ENCODE measurements at regions not wholly inside any gene's neighbourhood (a gene's known extent, or its start where the extent isn't known, plus 50 kb on each side); places are given as distances from the start of the nearest gene placed in this dataset.

DNA sequence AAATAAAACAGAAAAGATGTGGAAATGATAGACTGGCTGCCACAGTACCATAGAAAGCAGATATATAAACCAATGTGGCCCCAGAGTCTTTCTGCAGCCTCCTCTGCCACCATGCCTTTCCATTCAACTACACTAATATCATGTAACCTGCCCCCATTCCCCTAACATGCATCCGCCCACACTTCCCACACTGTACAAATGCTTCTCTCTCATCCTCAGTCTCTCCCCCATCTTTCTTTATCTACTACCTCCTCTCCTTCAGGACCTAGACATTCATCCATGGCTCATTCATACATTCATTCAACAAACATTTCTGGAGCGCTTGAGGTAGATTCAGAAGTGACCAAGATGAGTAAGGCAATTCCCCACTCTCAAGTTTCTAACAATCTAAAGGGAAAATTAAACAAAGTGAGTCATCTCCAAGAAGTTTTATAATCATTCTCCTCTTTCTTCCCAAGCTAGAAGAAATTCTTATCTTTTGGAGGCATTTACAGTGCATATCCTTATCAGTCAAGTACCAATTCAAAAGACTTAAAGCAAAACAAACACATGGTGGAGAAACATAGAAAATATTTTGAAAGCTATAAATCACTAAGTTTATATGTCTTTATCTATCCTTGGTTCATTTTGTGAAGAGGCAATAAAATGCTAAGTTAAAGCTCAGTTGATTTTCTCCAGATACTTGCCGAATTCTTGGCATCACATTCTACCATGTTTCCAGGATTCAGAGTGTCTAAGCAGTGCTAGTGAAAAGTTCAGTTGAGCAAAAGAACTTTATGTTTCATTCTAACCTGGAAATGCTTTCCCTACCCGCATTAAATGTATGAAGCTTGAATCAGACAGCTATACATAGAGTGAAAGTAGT lies 70.5 kb upstream of the FRMD6 start:
- Histone ChIP-seq H3K9ac (ENCODE audit: low read depth, low read length, poor library complexity) (no peak overlapping the region), H3K79me1 (ENCODE audit: low read depth, low read length) (no peaks in the 10 kb centered on the region), H2BK12ac (ENCODE audit: low read length) (no peak overlapping the region), H3K18ac (ENCODE audit: low read length) (no peak overlapping the region), H3K23ac (ENCODE audit: low read depth, low read length, poor library complexity) (no peak overlapping the region), H3K4me3 (ENCODE audit: low read length in 2 of 2) (no peak overlapping the region), H2AFZ (ENCODE audit: low read length) (no peak overlapping the region), H3K4me1 (ENCODE audit: control insufficient read depth in 2 of 2, insufficient read depth in 1 of 2, low read depth in 1 of 2, low read length in 2 of 2) (no peaks in the 10 kb centered on the region), H3K27me3 (ENCODE audit: control insufficient read depth in 3 of 3, insufficient read depth in 3 of 3, low read depth in 1 of 3, low read length in 3 of 3) (peaks cover 0 to 32% (median 0%) of the 10 kb centered on the region in 3 experiments), H3K4me2 (ENCODE audit: insufficient read depth, low read length, poor library complexity, severe bottlenecking) (no peak overlapping the region), H3K27ac (replicated peaks; ENCODE audit: low read length) (no peak overlapping the region), H2BK5ac (ENCODE audit: low read length) (no peak overlapping the region), H2BK15ac (ENCODE audit: low read length) (no peak overlapping the region), H2BK120ac (ENCODE audit: low read depth, low read length) (no peak overlapping the region), H3K14ac (ENCODE audit: low read length) (no peak overlapping the region), H4K91ac (ENCODE audit: low read depth, low read length, poor library complexity) (no peak overlapping the region), H4K8ac (ENCODE audit: low read depth, low read length) (no peak overlapping the region), H3K36me3 (replicated peaks in 1 of 2; ENCODE audit: control insufficient read depth in 2 of 2, insufficient read depth in 2 of 2, low read length in 2 of 2) (no peaks in the 10 kb centered on the region), H2AK5ac (ENCODE audit: low read depth, low read length) (no peak overlapping the region), H3K9me3 (replicated peaks in 1 of 2; ENCODE audit: control insufficient read depth in 2 of 2, insufficient read depth in 1 of 2, low read depth in 1 of 2, low read length in 2 of 2) (no peaks in the 10 kb centered on the region), H3K4ac (ENCODE audit: low read length) (no peak overlapping the region)
- no CpG with 5 or more reads among the region's 4 CpGs for WGBS, 2 donors (ENCODE audit: extremely low coverage in 2 of 2, insufficient read length in 2 of 2, insufficient replicate concordance in 1 of 2)
- DNase-seq (ENCODE audit: low spot score): no peak

DNA sequence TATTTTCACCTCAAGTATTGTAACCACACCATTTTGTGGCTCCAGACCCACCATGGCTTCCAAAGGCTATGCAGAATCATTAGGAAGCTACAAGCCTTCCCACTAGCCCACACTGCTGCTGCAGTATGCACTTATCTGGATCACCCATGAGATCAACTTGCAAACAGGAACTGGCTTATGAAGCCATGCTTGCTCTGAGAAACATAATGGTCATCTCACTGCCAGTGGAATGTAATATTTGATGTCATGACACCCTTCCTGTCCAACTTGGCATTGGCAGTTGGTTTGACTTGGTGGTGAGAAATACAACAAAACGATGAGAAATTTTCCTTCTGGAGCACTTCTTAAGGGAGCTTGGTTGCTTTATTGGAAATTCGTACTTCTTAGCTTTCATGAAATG lies 69.3 kb upstream of the FRMD6 start:
- Histone ChIP-seq H3K79me1 (ENCODE audit: low read depth, low read length) (no peaks in the 10 kb centered on the region), H2AFZ (ENCODE audit: low read length) (no peak overlapping the region), H4K91ac (ENCODE audit: low read depth, low read length, poor library complexity) (no peak overlapping the region), H4K8ac (ENCODE audit: low read depth, low read length) (no peak overlapping the region), H3K27me3 (ENCODE audit: control insufficient read depth in 3 of 3, insufficient read depth in 3 of 3, low read depth in 1 of 3, low read length in 3 of 3) (peaks cover 0 to 29% (median 0%) of the 10 kb centered on the region in 3 experiments), H2BK5ac (ENCODE audit: low read length) (no peak overlapping the region), H3K4me1 (ENCODE audit: control insufficient read depth in 2 of 2, insufficient read depth in 1 of 2, low read depth in 1 of 2, low read length in 2 of 2) (no peaks in the 10 kb centered on the region), H3K14ac (ENCODE audit: low read length) (no peak overlapping the region), H3K18ac (ENCODE audit: low read length) (no peak overlapping the region), H3K23ac (ENCODE audit: low read depth, low read length, poor library complexity) (no peak overlapping the region), H2BK15ac (ENCODE audit: low read length) (no peak overlapping the region), H3K9ac (ENCODE audit: low read depth, low read length, poor library complexity) (no peak overlapping the region), H3K4ac (ENCODE audit: low read length) (no peak overlapping the region), H2AK5ac (ENCODE audit: low read depth, low read length) (no peak overlapping the region), H3K36me3 (replicated peaks in 1 of 2; ENCODE audit: control insufficient read depth in 2 of 2, insufficient read depth in 2 of 2, low read length in 2 of 2) (no peaks in the 10 kb centered on the region), H3K4me2 (ENCODE audit: insufficient read depth, low read length, poor library complexity, severe bottlenecking) (no peak overlapping the region), H2BK120ac (ENCODE audit: low read depth, low read length) (no peak overlapping the region), H3K27ac (replicated peaks; ENCODE audit: low read length) (no peak overlapping the region), H3K9me3 (replicated peaks in 1 of 2; ENCODE audit: control insufficient read depth in 2 of 2, insufficient read depth in 1 of 2, low read depth in 1 of 2, low read length in 2 of 2) (no peaks in the 10 kb centered on the region), H3K4me3 (ENCODE audit: low read length in 2 of 2) (no peak overlapping the region), H2BK12ac (ENCODE audit: low read length) (no peak overlapping the region)
- no peak for DNase-seq (ENCODE audit: low spot score)
- WGBS, 2 donors (ENCODE audit: extremely low coverage in 2 of 2, insufficient read length in 2 of 2, insufficient replicate concordance in 1 of 2): no CpG with 5 or more reads among the region's 2 CpGs

DNA sequence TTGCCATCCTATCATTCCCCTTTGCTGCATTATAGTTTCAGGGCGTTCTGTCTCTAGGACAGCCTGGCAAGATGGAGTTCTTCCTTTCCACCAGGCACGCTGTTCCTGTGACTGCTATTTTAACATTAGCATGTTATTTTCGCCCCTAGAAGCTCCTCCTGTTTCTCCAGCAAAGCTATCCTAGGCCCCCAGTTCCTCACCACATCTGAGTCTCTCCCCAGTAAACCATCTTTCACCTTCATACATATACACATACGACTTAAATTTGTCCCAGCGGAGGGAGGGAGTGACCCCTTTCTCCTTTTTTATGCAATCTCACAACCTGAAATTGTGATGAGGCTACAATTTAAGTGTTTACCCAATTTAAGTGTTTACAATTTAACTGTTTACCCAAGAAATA lies 66.7 kb upstream of the FRMD6 start:
- Histone ChIP-seq H3K4me2 (ENCODE audit: insufficient read depth, low read length, poor library complexity, severe bottlenecking) (no peak overlapping the region), H3K79me1 (ENCODE audit: low read depth, low read length) (no peaks in the 10 kb centered on the region), H3K23ac (ENCODE audit: low read depth, low read length, poor library complexity) (no peak overlapping the region), H3K18ac (ENCODE audit: low read length) (no peak overlapping the region), H4K8ac (ENCODE audit: low read depth, low read length) (no peak overlapping the region), H3K14ac (ENCODE audit: low read length) (no peak overlapping the region), H3K9ac (ENCODE audit: low read depth, low read length, poor library complexity) (no peak overlapping the region), H3K9me3 (replicated peaks in 1 of 2; ENCODE audit: control insufficient read depth in 2 of 2, insufficient read depth in 1 of 2, low read depth in 1 of 2, low read length in 2 of 2) (no peaks in the 10 kb centered on the region), H3K36me3 (replicated peaks in 1 of 2; ENCODE audit: control insufficient read depth in 2 of 2, insufficient read depth in 2 of 2, low read length in 2 of 2) (no peaks in the 10 kb centered on the region), H3K27me3 (ENCODE audit: control insufficient read depth in 3 of 3, insufficient read depth in 3 of 3, low read depth in 1 of 3, low read length in 3 of 3) (peaks cover 0 to 13% (median 3%) of the 10 kb centered on the region in 3 experiments), H3K4me1 (ENCODE audit: control insufficient read depth in 2 of 2, insufficient read depth in 1 of 2, low read depth in 1 of 2, low read length in 2 of 2) (no peaks in the 10 kb centered on the region), H2BK15ac (ENCODE audit: low read length) (no peak overlapping the region), H3K4ac (ENCODE audit: low read length) (no peak overlapping the region), H2BK120ac (ENCODE audit: low read depth, low read length) (no peak overlapping the region), H2BK12ac (ENCODE audit: low read length) (no peak overlapping the region), H3K27ac (replicated peaks; ENCODE audit: low read length) (no peak overlapping the region), H2BK5ac (ENCODE audit: low read length) (no peak overlapping the region), H3K4me3 (ENCODE audit: low read length in 2 of 2) (no peak overlapping the region), H4K91ac (ENCODE audit: low read depth, low read length, poor library complexity) (no peak overlapping the region), H2AK5ac (ENCODE audit: low read depth, low read length) (no peak overlapping the region), H2AFZ (ENCODE audit: low read length) (no peak overlapping the region)
- DNase-seq (ENCODE audit: low spot score): no peak
- no CpG with 5 or more reads among the region's 5 CpGs for WGBS, 2 donors (ENCODE audit: extremely low coverage in 2 of 2, insufficient read length in 2 of 2, insufficient replicate concordance in 1 of 2)

DNA sequence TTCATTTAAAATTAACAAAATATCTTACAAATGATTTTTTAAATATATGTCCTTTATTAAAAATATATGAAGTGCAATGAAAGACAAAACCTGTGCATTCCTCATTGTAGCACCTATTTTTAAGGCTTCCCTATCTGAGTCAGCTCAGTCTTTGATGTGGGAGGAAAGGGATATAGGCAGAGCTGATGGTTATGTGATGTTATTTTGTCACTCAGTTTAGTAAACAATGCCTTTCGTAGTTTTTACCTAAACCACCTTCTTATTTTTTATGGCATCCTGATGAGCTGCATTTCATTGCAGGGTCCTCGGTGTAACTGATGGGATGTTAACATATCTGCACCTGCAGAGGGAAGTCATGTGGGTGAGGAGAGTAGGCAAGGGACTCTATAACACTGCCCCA lies 58.9 kb upstream of the FRMD6 start:
- no peak overlapping the region for H3K4me2 ChIP-seq (ENCODE audit: insufficient read depth, low read length, poor library complexity, severe bottlenecking)
- H3K4me3 ChIP-seq (ENCODE audit: low read length in 2 of 2): no peak overlapping the region
- H2AK5ac ChIP-seq (ENCODE audit: low read depth, low read length): no peak overlapping the region
- peaks cover 0 to 3% (median 0%) of the 10 kb centered on the region in 3 experiments for H3K27me3 ChIP-seq (ENCODE audit: control insufficient read depth in 3 of 3, insufficient read depth in 3 of 3, low read depth in 1 of 3, low read length in 3 of 3)
- DNase-seq (ENCODE audit: low spot score): no peak
- no peak overlapping the region for H3K14ac ChIP-seq (ENCODE audit: low read length)
- no peak overlapping the region for H2BK15ac ChIP-seq (ENCODE audit: low read length)
- no peaks in the 10 kb centered on the region for H3K4me1 ChIP-seq (ENCODE audit: control insufficient read depth in 2 of 2, insufficient read depth in 1 of 2, low read depth in 1 of 2, low read length in 2 of 2)
- H3K36me3 ChIP-seq (replicated peaks in 1 of 2; ENCODE audit: control insufficient read depth in 2 of 2, insufficient read depth in 2 of 2, low read length in 2 of 2): no peaks in the 10 kb centered on the region
- no peak overlapping the region for H3K23ac ChIP-seq (ENCODE audit: low read depth, low read length, poor library complexity)
- H3K9ac ChIP-seq (ENCODE audit: low read depth, low read length, poor library complexity): no peak overlapping the region
- no peaks in the 10 kb centered on the region for H3K9me3 ChIP-seq (replicated peaks in 1 of 2; ENCODE audit: control insufficient read depth in 2 of 2, insufficient read depth in 1 of 2, low read depth in 1 of 2, low read length in 2 of 2)
- no peak overlapping the region for H2BK120ac ChIP-seq (ENCODE audit: low read depth, low read length)
- H2AFZ ChIP-seq (ENCODE audit: low read length): no peak overlapping the region
- H4K91ac ChIP-seq (ENCODE audit: low read depth, low read length, poor library complexity): no peak overlapping the region
- no peak overlapping the region for H3K4ac ChIP-seq (ENCODE audit: low read length)
- no peak overlapping the region for H2BK12ac ChIP-seq (ENCODE audit: low read length)
- H2BK5ac ChIP-seq (ENCODE audit: low read length): no peak overlapping the region
- H3K79me1 ChIP-seq (ENCODE audit: low read depth, low read length): no peaks in the 10 kb centered on the region
- no peak overlapping the region for H3K27ac ChIP-seq (replicated peaks; ENCODE audit: low read length)
- no peak overlapping the region for H3K18ac ChIP-seq (ENCODE audit: low read length)
- WGBS, 2 donors (ENCODE audit: extremely low coverage in 2 of 2, insufficient read length in 2 of 2, insufficient replicate concordance in 1 of 2): no CpG with 5 or more reads among the region's 2 CpGs
- no peak overlapping the region for H4K8ac ChIP-seq (ENCODE audit: low read depth, low read length)

Measured in neuronal stem cell (in vitro differentiated cells).